OCI-M2 (cell line): ENCODE measurements at regions not wholly inside any gene's neighbourhood (a gene's known extent, or its start where the extent isn't known, plus 50 kb on each side); places are given as distances from the start of the nearest gene placed in this dataset.
"Not testable (repeated sequence)": the region's sequence is repeated elsewhere in the genome, so short reads cannot be mapped to it uniquely, and the experiment has no call there.

Experiments
- DNase-seq: peaks from one replicate; lab custom pipeline; 2025; ENCODE audit not compliant: unreplicated experiment; lab: John Stamatoyannopoulos, UW

DNA sequence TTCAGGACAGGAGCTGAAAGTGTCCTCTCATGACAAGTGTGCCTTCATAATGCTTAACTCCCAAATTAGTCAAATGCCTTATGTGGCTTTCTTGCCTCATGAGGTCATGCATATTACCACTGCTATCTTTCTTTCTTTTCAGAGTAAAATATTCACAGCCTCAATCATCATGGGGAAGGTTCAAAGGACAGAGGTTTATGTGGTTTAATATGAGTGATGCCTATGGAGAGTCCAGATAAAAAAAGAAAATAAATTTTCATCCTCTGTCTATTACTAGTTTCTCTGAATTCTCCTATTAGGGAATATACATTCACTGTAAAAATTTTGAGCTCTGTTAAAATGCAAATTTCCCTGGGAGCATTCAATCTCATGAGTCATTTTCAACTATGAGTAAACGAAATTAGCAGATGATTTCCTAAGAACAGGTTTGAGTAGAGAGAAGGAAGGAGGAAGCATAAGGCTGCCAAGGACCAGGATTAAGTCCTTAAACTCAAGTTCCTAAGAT is 396.9 kb upstream of the ADGRB3 start:
- no peak for DNase-seq

DNA sequence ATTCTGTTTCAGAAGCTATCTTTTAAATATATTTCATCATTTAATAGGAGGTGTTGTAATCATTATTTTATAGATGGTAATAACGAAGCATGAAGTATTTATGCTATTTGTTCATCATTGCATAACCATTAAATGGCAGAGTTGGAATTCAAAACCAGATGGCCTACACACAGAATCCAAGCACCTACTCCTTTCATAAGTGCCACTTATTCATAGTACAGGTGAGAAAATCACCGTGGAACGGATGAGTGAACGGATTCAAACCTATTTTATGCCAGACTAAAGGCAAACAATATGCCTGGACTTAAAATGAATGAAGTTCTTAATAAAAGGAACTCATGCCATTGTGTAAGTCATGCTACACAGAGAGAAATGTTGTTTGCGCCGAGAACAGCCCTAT is 397.9 kb upstream of the ADGRB3 start:
- no peak for DNase-seq

GRCh38 chr6:68235326-68235784 is 399.7 kb upstream of the ADGRB3 start:
- DNase-seq = no peak

DNA sequence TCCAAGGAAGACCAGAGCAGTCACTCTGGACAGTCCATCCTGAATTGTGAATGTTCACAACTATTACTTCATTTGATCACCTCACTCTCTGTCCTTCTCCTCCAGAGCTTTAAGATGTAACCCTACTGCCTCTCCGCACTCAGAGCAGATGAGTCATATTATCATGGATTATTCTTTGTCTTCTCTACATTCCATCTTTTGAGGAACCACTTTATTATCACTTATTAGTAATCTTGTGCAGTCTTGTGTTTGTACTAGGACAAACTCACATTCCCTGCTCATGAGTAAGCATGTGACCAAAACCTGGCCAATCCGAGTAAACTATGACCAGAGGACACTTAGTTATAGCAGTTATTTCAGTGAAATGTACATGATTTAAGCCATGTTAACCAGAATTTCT is 401.5 kb upstream of the ADGRB3 start:
- DNase-seq = no peak

DNA sequence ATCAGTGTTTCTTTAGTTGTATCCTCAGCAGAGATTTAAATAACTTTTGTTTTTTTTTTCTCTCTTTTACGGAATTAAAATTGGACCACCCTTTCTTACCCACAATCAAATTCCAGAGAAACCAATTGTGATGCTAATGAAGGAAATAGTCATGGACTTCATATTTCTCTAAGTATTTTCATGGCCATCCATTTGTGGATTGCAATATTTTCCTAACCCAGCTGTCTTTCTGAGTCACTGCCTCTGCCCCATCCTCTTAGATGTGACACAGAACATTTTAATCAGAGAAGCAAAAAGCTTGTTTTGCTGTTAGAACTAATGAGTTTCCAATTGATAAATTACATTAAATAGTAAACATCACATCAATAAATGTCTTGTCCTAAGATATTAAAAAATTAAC is 405.5 kb upstream of the ADGRB3 start:
- DNase-seq = no peak

- no peak for DNase-seq
These were observed 408.6 kb upstream of the ADGRB3 start for GRCh38 chr6:68226460-68226859.

- DNase-seq = no peak
These were observed 409.4 kb upstream of the ADGRB3 start for GRCh38 chr6:68225729-68226128.

DNA sequence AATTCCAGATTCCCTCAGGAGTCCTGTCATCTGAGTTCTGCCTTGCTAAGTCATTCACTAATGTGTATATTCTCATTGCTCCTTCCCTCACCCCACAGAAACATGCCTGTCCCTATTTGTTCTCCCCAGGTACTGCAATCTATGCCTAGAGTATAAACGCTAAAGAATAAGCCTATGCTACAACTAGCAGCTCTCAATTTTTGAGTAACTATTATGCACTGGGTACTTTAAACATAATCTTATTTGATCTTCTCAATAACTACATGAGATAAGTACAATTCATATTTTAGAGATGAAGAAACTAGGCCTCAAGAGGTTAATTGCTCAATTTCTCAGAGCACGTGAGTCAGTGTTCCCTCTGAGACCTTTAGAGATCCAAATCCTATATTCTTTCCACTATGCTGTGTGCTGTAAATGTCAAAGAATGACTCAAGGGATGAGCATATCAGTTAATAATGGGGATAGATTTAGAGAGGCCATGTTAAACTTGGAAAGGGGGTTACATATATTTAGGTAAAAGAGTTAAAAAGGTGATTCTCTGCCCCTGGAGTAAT is 423.8 kb upstream of the ADGRB3 start:
- DNase-seq = no peak

DNA sequence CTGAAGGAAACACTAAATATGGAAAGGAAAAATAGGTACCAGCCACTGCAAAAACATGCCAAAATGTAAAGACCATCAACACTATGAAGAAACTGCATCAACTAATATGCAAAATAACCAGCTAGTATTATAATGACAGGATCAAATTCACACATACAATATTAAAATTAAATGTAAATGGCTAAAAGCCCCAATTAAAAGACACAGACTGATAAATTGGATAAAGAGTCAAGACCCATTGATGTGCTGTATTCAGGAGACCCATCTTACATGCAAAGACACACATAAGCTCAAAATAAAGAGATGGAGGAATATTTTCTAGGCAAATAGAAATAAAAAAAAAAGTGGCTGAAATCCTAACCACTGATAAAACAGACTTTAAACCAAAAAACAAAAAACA is 427.5 kb upstream of the ADGRB3 start:
- DNase-seq = not testable (repeated sequence)

- no peak for DNase-seq
These were observed 434.2 kb upstream of the ADGRB3 start for GRCh38 chr6:68200929-68201328.

DNA sequence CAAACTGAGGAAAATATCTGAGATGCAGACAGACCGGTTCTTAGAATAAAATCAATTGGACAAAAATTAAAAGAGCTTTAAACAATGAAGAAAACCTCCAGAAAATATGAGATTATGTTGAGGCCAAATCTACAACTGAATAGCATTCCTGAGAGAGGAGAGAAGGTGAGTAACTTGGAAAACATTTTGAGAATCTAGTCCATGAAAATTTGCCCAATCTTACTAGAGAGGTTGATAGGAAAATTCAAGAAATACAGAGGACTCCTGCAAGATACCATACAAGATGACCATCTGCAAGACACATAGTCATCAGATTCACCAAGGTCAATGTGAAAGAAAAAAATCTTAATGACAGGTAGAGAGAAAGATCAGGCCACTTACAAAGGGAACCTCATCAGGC is 437.7 kb upstream of the ADGRB3 start:
- DNase-seq = no peak

DNA sequence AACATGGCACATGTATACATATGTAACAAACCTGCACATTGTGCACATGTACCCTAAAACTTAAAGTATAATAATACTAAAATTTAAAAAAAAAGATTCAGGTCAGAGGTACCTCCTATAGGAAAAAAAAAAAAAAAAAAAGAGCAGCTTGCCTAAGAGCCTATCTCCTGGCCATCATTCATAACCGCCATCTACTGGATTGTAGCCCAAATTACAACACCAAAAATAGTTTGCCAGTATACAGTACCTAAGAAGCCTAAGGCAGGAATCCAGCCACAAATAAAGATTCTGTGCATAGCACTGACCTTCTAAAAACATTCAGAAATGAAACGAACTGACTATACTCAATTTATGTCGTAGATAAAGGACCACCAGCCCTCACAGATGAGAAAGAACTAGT is 438.4 kb upstream of the ADGRB3 start:
- peak; percentile 3 for DNase-seq

DNA sequence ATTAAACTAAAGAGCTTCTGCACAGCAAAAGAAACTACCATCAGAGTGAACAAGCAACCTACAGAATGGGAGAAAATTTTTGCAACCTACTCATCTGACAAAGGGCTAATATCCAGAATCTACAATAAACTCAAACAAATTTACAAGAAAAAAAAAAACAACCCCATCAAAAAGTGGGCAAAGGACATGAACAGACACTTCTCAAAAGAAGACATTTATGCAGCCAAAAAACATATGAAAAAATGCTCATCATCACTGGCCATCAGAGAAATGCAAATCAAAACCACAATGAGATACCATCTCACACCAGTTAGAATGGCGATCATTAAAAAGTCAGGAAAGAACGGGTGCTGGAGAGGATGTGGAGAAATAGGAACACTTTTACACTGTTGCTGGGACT is 439.3 kb upstream of the ADGRB3 start:
- DNase-seq = not testable (repeated sequence)

DNA sequence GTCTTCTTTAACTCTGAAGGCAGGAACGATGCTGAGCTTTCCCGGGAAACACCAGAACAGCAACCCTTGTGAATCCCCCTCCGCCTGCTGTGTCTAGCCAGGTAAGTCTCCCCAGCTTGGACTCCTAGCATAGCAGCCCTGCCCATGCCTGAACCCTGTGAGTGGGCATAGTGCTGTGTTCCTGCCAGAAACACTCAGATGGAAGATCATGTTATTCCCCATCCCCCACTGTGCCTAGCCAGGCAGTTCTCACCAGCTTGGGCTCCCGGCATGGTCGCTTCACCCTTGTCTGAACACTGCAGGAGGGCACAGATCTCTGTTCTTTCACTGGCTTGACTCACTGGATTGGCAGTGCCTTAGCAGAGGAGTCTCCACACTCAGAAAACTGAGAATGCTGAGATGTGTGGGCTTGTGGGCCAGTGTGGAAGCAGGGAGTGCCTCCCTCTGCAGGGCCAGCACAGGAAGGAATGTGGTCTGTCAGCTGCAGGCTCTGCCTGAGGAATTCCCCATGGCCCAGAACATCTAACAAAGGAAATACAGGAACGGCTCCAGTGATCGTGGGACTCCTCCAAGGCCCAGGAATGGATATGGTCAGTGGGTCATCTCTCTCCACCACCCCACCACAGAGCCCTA is 440.1 kb upstream of the ADGRB3 start:
- DNase-seq = no peak

GRCh38 chr6:68192988-68193387 is 442.1 kb upstream of the ADGRB3 start:
- DNase-seq = no peak

DNA sequence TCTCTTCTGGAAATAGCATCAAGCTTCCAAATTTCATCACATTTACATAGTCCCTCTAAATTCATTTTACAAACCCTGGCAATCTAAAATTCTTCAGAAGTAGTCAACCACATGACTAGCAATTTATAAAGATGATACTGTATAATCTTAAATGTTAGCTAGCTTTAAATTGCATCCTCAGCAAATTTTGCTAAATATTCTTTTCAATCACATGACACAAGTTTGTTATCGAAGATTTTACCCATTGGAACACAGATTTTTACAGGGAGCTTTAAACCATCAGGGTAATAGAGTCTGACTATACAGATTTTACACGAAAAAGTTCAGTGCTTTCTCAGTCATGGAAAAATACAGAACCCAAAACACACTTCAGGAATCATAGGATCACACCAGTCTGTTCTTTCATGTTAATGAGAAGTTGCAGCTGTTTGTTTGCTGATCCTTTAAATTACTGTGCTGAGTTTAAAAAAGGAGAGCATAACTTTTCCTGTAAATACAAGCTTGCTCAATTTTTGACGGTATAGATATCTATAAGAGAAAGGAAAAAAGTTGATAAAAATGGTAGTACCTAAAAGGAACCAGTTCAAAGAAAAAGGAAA is 445.8 kb upstream of the ADGRB3 start:
- DNase-seq = no peak

DNA sequence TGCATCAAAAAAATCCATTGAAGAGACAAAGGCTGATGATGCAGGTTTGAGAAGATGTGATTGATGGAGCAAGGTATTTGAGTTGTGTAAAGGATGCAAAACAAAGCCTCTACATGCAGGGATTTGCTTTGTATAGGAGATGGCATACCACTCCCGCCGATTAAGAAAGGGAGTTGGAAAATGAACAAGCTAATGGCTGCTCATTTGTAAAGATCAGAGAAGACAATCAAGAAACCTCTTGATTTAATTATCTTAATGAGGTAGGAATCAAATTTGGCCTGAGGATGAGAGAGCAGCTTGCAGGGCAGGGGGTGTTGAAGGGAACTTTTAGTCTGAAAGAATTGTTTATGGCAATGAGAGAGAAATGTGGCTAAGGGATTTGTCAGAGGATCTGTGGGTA is 448.2 kb upstream of the ADGRB3 start:
- no peak for DNase-seq

- DNase-seq = no peak
These were observed 452.7 kb upstream of the ADGRB3 start for GRCh38 chr6:68182386-68182785.

- DNase-seq = not testable (repeated sequence)
These were observed 454.1 kb upstream of the ADGRB3 start for GRCh38 chr6:68181027-68181426.

GRCh38 chr6:68173616-68174015 is 461.5 kb upstream of the ADGRB3 start:
- no peak for DNase-seq

GRCh38 chr6:68169922-68170321 is 465.2 kb upstream of the ADGRB3 start:
- DNase-seq = no peak

- no peak for DNase-seq
These were observed 467.5 kb upstream of the ADGRB3 start for GRCh38 chr6:68167604-68168003.

GRCh38 chr6:68160812-68161211 is 474.3 kb upstream of the ADGRB3 start:
- DNase-seq = not testable (repeated sequence)
